ENCODE measurements at regions not wholly inside any gene's neighbourhood (a gene's known extent, or its start where the extent isn't known, plus 50 kb on each side); places are given as distances from the start of the nearest gene placed in this dataset.
A peak's percentile ranks its signal among the peaks of the same experiment; 100 is the strongest.
"Not testable (repeated sequence)": the region's sequence is repeated elsewhere in the genome, so short reads cannot be mapped to it uniquely, and the experiment has no call there.

DNA sequence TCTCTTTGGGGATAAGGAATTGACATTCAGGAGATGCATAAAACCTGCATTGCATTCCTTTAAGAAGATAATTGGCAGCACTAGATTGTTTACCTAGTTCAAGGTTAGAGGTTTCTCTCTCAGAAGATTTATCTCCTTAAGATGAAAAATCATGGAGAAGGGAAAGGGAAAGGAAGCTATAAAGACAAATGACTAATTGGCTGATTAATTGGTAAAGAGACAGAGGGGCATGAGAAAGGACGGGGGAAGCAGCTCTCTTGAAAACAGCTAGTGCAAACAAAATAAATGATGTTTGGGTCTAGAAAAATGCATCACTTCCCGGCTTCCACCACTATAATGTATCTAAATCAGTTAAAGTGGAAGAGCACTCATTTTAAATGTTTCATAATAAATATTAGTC lies 941.2 kb downstream of the XPNPEP1 start:
- DNase-seq (ENCODE audit: insufficient read length, low spot score): no peak
- FAIRE-seq: no peak
- no peak for TF ChIP-seq TAF1 (IDR thresholded peaks at IDR 0.05; ENCODE audit: low read depth, low read length)
- no peak for TF ChIP-seq SPI1 (IDR thresholded peaks at IDR 0.05; ENCODE audit: low read depth, low read length)
- TF ChIP-seq PAX5 (IDR thresholded peaks at IDR 0.05; ENCODE audit: insufficient read depth, low read length, severe bottlenecking): no peak
- TF ChIP-seq POLR2A (IDR thresholded peaks at IDR 0.05; ENCODE audit: low read depth, low read length): no peak
- TF ChIP-seq POU2F2 (IDR thresholded peaks at IDR 0.05; ENCODE audit: low read depth, low read length): no peak
- no peak for TF ChIP-seq POLR2AphosphoS5 (IDR thresholded peaks at IDR 0.05; ENCODE audit: low read depth, low read length)

DNA sequence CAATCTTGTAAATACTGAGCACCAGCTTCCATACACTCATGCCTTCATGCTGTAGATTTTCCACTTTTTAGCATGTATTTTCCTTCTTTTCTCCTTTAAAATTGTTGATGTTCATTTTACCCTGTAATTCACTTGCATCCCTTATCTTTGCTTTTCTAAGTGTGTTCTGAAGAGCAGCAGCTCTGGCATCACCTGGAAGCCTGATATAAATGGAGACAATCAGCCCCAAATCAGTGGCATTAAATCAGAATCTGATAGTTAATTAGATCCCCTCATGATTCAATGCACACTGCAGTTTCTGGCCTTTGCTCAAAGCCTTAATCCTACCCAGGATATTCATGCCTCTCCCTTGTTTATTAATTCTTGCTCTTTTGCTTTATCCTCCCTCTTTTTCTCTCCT lies 942.4 kb downstream of the XPNPEP1 start:
- TF ChIP-seq POU2F2 (IDR thresholded peaks at IDR 0.05; ENCODE audit: low read depth, low read length): no peak
- no peak for TF ChIP-seq PAX5 (IDR thresholded peaks at IDR 0.05; ENCODE audit: insufficient read depth, low read length, severe bottlenecking)
- TF ChIP-seq SPI1 (IDR thresholded peaks at IDR 0.05; ENCODE audit: low read depth, low read length): no peak

DNA sequence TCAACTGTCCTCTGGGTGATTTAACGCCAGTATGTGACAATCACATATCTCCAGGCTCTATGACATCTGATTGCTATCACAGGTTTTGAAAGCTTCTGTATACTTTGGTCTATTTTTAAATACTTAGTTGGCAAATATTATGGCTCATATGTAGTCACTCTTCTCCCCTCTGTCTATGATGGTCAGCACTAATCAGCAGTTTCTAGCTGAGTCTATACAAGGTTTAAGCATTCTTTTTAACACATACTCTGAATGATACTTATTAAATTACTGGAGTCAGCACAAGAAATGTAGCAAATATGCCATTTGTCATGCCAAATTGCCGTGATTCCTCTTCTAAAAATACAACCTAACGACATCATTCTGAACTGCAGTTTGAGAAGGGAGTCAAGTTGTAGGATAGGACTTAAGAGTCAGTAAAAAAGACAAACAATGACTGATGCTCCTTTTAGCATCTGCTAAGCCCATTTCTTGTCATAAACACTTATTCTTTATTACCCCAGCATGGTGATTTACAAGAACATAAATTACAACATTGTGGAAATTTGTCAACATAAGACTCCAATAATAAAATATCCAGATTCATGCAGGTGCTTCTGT lies 947.8 kb downstream of the XPNPEP1 start:
- FAIRE-seq (no peak), DNase-seq (ENCODE audit: insufficient read length, low spot score) (no peak)
- TF ChIP-seq SPI1 (IDR thresholded peaks at IDR 0.05; ENCODE audit: low read depth, low read length): no peak
- no peak for TF ChIP-seq POLR2AphosphoS5 (IDR thresholded peaks at IDR 0.05; ENCODE audit: low read depth, low read length)
- TF ChIP-seq POLR2A (IDR thresholded peaks at IDR 0.05; ENCODE audit: low read depth, low read length): no peak
- no peak for TF ChIP-seq POU2F2 (IDR thresholded peaks at IDR 0.05; ENCODE audit: low read depth, low read length)
- TF ChIP-seq TAF1 (IDR thresholded peaks at IDR 0.05; ENCODE audit: low read depth, low read length): no peak
- TF ChIP-seq PAX5 (IDR thresholded peaks at IDR 0.05; ENCODE audit: insufficient read depth, low read length, severe bottlenecking): no peak

More for the DNA sequence above, 942.4 kb downstream of the XPNPEP1 start:
- no peak for DNase-seq (ENCODE audit: insufficient read length, low spot score)
- FAIRE-seq: no peak

DNA sequence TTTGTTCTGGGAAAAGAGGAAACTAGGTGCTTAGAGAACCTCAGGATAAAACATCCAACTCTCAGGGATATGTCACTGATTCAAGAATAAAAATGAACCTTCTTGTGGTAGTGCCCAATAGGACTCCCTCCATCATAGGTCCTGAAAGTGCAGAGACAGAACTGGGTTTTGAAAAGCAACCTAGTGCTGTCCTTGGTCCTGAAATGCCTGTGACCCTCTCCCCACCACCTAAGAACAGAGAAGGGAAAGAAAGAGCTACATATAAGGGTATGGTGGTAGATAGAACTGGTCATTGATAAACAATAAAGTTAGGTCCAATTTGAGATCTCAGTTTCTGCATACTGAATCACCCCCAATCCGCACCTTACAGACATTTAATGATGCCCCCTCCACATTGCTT lies 953.3 kb downstream of the XPNPEP1 start:
- FAIRE-seq: no peak
- peak; percentile 1 for DNase-seq (ENCODE audit: insufficient read length, low spot score)
- no peak for TF ChIP-seq TAF1 (IDR thresholded peaks at IDR 0.05; ENCODE audit: low read depth, low read length)
- TF ChIP-seq SPI1 (IDR thresholded peaks at IDR 0.05; ENCODE audit: low read depth, low read length): no peak
- no peak for TF ChIP-seq POU2F2 (IDR thresholded peaks at IDR 0.05; ENCODE audit: low read depth, low read length)
- TF ChIP-seq POLR2A (IDR thresholded peaks at IDR 0.05; ENCODE audit: low read depth, low read length): no peak

DNA sequence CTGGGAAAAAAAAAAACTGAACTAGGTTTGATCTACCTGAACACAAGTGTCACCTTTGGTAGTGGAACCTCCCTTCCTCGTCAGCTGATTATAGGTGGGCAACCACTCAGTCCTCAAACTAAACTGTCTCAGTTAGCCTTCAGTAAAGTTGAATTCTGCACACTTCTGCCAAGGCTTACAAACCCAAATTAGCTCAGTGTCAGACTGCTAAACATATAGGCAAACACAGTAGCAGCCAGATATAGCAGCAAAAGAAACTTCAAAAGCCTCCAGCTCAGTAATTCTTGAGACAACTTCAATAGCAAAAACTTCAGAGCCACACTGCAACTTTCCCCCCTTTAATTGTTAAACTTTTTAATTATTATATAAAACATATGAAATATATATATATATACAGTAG lies 956.9 kb downstream of the XPNPEP1 start:
- DNase-seq (ENCODE audit: insufficient read length, low spot score): no peak
- FAIRE-seq: no peak
- no peak for TF ChIP-seq SPI1 (IDR thresholded peaks at IDR 0.05; ENCODE audit: low read depth, low read length)
- no peak for TF ChIP-seq POU2F2 (IDR thresholded peaks at IDR 0.05; ENCODE audit: low read depth, low read length)
- no peak for TF ChIP-seq TAF1 (IDR thresholded peaks at IDR 0.05; ENCODE audit: low read depth, low read length)
- no peak for TF ChIP-seq PAX5 (IDR thresholded peaks at IDR 0.05; ENCODE audit: insufficient read depth, low read length, severe bottlenecking)
- no peak for TF ChIP-seq POLR2AphosphoS5 (IDR thresholded peaks at IDR 0.05; ENCODE audit: low read depth, low read length)
- no peak for TF ChIP-seq POLR2A (IDR thresholded peaks at IDR 0.05; ENCODE audit: low read depth, low read length)

DNA sequence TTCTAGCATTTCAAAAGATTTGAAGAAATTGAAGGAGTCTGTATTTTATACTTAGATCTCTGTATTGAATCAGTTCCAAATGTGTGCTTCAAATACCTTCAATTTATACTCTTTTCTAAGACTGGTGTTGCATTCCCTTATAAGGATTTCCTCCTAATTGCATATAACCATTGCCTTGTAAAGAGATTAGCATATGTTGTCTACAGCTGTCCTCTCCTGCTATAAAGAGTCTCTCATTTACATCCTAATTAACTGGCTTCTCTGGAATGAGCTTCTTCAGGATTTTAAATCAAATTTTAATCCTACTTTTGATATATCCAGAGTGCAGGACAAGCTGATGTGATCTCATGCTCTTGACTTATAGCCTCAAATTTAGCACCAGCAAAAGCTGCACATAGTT lies 957.3 kb downstream of the XPNPEP1 start:
- FAIRE-seq: no peak
- DNase-seq (ENCODE audit: insufficient read length, low spot score): no peak
- no peak for TF ChIP-seq SPI1 (IDR thresholded peaks at IDR 0.05; ENCODE audit: low read depth, low read length)
- no peak for TF ChIP-seq POLR2AphosphoS5 (IDR thresholded peaks at IDR 0.05; ENCODE audit: low read depth, low read length)
- TF ChIP-seq TAF1 (IDR thresholded peaks at IDR 0.05; ENCODE audit: low read depth, low read length): no peak
- no peak for TF ChIP-seq POU2F2 (IDR thresholded peaks at IDR 0.05; ENCODE audit: low read depth, low read length)
- no peak for TF ChIP-seq POLR2A (IDR thresholded peaks at IDR 0.05; ENCODE audit: low read depth, low read length)
- TF ChIP-seq PAX5 (IDR thresholded peaks at IDR 0.05; ENCODE audit: insufficient read depth, low read length, severe bottlenecking): no peak

DNA sequence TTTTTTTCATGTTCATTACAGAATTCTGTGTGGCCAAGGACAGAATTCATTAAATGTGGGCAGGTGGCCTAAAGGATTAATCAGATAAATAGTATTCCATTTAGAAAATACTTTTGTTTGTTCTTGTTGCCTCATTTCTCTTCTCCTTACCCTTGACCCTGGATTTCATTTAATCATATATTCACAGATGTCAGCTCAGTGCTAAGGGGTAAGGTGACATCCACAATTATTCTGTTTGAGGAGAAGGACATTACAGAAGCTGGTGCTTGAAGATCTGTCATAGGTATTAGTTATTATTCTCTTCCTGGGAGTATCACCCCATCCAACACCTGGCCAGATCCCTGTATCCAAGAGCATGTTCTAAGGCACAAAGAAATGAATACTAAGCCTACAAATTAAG lies 961.1 kb downstream of the XPNPEP1 start:
- TF ChIP-seq POLR2A (IDR thresholded peaks at IDR 0.05; ENCODE audit: low read depth, low read length) (no peak), TAF1 (IDR thresholded peaks at IDR 0.05; ENCODE audit: low read depth, low read length) (no peak), POU2F2 (IDR thresholded peaks at IDR 0.05; ENCODE audit: low read depth, low read length) (no peak), POLR2AphosphoS5 (IDR thresholded peaks at IDR 0.05; ENCODE audit: low read depth, low read length) (no peak), SPI1 (IDR thresholded peaks at IDR 0.05; ENCODE audit: low read depth, low read length) (no peak), PAX5 (IDR thresholded peaks at IDR 0.05; ENCODE audit: insufficient read depth, low read length, severe bottlenecking) (no peak)
- no peak for DNase-seq (ENCODE audit: insufficient read length, low spot score)
- FAIRE-seq: no peak

DNA sequence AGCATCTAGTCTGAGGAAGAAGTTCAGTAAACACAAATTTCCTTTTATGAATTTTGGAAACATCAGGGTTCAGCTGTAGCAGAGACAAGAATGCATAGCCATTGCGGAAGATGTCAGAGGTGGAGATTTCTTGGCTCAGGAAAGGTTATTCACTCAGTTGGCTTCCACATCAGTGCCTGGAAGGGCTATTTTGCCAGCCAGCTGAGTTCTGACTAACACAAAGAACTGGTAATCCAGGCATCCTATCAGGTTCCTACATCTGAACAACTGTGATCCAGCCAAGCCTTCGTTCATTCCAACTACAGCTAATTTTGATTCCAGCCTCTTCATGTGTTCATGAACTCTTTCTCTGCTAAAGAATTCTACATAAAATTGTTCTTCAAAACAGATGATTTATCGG lies 965.6 kb downstream of the XPNPEP1 start:
- DNase-seq (ENCODE audit: insufficient read length, low spot score): no peak
- FAIRE-seq: no peak
- TF ChIP-seq POU2F2 (IDR thresholded peaks at IDR 0.05; ENCODE audit: low read depth, low read length) (no peak), SPI1 (IDR thresholded peaks at IDR 0.05; ENCODE audit: low read depth, low read length) (no peak), TAF1 (IDR thresholded peaks at IDR 0.05; ENCODE audit: low read depth, low read length) (no peak), PAX5 (IDR thresholded peaks at IDR 0.05; ENCODE audit: insufficient read depth, low read length, severe bottlenecking) (no peak), POLR2AphosphoS5 (IDR thresholded peaks at IDR 0.05; ENCODE audit: low read depth, low read length) (no peak), POLR2A (IDR thresholded peaks at IDR 0.05; ENCODE audit: low read depth, low read length) (no peak)

DNA sequence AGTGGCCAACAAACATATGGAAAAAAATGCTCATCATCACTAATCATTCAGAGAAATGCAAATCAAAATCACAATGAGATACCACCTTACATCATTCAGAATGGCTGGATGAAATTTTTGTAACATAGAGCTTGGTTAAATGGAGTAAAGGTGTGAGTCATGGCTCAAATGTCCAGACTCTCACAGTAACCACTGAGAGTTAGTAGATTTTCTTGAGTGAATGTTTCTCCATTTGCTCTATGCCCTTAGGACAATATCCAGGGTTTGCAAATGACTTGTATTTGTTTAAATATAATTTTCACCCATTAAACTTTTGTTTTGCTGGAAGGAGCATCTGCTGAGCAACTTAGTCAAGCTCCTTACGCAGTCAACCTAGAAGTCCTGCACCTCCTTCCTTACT lies 967.2 kb downstream of the XPNPEP1 start:
- DNase-seq (ENCODE audit: insufficient read length, low spot score) (no peak), FAIRE-seq (no peak)
- TF ChIP-seq PAX5 (IDR thresholded peaks at IDR 0.05; ENCODE audit: insufficient read depth, low read length, severe bottlenecking): no peak
- TF ChIP-seq POLR2AphosphoS5 (IDR thresholded peaks at IDR 0.05; ENCODE audit: low read depth, low read length): no peak
- no peak for TF ChIP-seq POU2F2 (IDR thresholded peaks at IDR 0.05; ENCODE audit: low read depth, low read length)
- TF ChIP-seq TAF1 (IDR thresholded peaks at IDR 0.05; ENCODE audit: low read depth, low read length): no peak
- TF ChIP-seq SPI1 (IDR thresholded peaks at IDR 0.05; ENCODE audit: low read depth, low read length): no peak
- TF ChIP-seq POLR2A (IDR thresholded peaks at IDR 0.05; ENCODE audit: low read depth, low read length): no peak

DNA sequence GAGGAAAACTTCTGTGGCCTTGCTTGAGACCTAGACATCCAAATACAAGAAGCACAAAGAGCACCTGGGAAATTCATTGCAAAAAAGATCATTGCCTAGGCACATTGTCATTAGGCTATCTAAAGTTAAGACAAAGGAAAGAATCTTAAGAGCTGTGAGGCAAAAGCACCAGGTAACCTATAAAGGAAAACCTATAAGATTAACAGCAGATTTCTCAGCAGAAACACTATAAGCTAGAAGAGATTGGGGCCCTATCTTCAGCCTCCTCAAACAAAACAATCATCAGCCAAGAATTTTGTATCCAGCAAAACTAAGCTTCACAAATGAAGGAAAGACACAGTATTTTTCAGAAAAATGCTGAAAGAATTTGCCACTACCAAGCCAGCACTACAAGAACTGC lies 1003.3 kb downstream of the XPNPEP1 start:
- FAIRE-seq; DNase-seq (ENCODE audit: insufficient read length, low spot score): not testable (repeated sequence)
